Nephron (organoid): ENCODE measurements at regions not wholly inside any gene's neighbourhood (a gene's known extent, or its start where the extent isn't known, plus 50 kb on each side); places are given as distances from the start of the nearest gene placed in this dataset.

Experiments
- H3K27ac Mint-ChIP-seq, 3 experiments: 2 replicates each; pipeline ENCODE4 v1.8.0; 2020; ENCODE audit warnings: mixed read lengths in 3 of 3, mild to moderate bottlenecking in 2 of 3, moderate library complexity in 1 of 3
- H3K27me3 Mint-ChIP-seq: 2 replicates; pipeline ENCODE4 v1.8.0; 2021; ENCODE audit warnings: low read depth, mild to moderate bottlenecking, moderate library complexity, mixed read lengths
- H3K36me3 Mint-ChIP-seq: 2 replicates; pipeline ENCODE4 v1.8.0; 2020; ENCODE audit warnings: low read depth, mixed read lengths
- H3K4me1 Mint-ChIP-seq: 2 replicates; pipeline ENCODE4 v1.8.0; 2020; ENCODE audit warnings: mixed read lengths
- H3K4me3 Mint-ChIP-seq, 3 experiments: 2 replicates each; pipeline ENCODE4 v1.8.0; 2020; ENCODE audit warnings: mild to moderate bottlenecking in 3 of 3, mixed read lengths in 3 of 3, moderate library complexity in 2 of 3
- H3K9me3 Mint-ChIP-seq: 2 replicates; pipeline ENCODE4 v1.8.0; 2020; ENCODE audit warnings: mixed read lengths
- TF ChIP-seq, protein P1 (sequence below), 3 experiments: fragments of 200-600 bp; sonication (generic); IDR thresholded peaks; one replicate each; pipeline ENCODE4 v1.5.0; 2021; ENCODE audit warnings: antibody characterized with exemption in 3 of 3; ENCODE audit not compliant: unreplicated experiment in 3 of 3

DNA sequence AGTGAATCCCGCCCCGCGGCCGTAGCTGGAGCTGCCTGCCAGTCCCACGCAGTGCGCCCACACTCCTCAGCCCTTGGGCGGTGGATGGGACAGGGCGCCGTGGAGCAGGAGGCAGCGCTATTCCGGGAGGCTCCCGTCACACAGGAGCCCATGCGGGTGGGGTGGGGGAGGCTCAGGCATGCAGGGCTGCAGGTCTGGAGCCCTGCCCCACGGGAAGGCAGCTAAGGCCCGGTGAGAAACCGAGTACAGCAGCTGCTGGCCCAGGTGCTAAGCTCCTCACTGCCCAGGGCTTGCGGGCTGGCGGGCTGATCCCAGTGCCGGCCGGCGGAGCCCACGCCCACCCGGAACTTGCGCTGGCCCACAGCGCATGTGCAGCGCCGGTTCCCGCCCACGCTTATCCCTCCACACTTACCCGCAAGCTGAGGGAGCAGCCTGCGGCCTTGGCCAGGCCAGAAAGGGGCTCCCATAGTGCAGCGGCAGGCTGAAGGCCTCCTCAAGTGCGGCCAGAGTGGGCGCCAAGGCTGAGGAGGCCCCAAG is 1152.8 kb upstream of the CELF4 start:
- peaks cover 3% of the 10 kb centered on the region for H3K27me3 Mint-ChIP-seq
- no peaks in the 10 kb centered on the region for H3K9me3 Mint-ChIP-seq
- no peak overlapping the region for H3K27ac Mint-ChIP-seq
- TF ChIP-seq, protein P1, sequence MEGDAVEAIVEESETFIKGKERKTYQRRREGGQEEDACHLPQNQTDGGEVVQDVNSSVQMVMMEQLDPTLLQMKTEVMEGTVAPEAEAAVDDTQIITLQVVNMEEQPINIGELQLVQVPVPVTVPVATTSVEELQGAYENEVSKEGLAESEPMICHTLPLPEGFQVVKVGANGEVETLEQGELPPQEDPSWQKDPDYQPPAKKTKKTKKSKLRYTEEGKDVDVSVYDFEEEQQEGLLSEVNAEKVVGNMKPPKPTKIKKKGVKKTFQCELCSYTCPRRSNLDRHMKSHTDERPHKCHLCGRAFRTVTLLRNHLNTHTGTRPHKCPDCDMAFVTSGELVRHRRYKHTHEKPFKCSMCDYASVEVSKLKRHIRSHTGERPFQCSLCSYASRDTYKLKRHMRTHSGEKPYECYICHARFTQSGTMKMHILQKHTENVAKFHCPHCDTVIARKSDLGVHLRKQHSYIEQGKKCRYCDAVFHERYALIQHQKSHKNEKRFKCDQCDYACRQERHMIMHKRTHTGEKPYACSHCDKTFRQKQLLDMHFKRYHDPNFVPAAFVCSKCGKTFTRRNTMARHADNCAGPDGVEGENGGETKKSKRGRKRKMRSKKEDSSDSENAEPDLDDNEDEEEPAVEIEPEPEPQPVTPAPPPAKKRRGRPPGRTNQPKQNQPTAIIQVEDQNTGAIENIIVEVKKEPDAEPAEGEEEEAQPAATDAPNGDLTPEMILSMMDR (IDR thresholded peaks at IDR 0.05; ENCODE audit: unreplicated experiment in 3 of 3): no peak
- H3K4me3 Mint-ChIP-seq: no peak overlapping the region
- H3K4me1 Mint-ChIP-seq: no peaks in the 10 kb centered on the region
- no peaks in the 10 kb centered on the region for H3K36me3 Mint-ChIP-seq

DNA sequence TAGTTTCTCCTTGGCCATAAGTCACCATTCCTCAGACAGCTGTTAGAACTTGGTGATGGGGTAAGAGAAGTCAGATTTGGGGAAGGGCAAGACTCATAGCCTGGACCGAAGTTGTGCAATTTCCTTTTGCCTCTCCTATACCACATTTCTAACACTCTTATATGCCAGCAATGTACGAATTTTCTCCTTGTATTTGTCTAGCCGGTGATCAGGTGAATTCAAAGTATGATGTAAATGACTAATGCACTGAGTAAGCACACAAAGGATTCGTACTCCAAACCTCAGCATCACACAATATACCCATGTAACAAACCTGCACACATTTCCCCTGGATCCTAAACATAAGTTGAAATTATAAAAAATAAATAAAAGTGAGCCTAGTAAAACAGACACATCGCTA is 1143.5 kb upstream of the CELF4 start:
- no peaks in the 10 kb centered on the region for H3K9me3 Mint-ChIP-seq
- TF ChIP-seq, protein P1 (IDR thresholded peaks at IDR 0.05; ENCODE audit: unreplicated experiment in 3 of 3): no peak
- H3K36me3 Mint-ChIP-seq: no peaks in the 10 kb centered on the region
- no peak overlapping the region for H3K27ac Mint-ChIP-seq
- H3K27me3 Mint-ChIP-seq: no peaks in the 10 kb centered on the region
- no peak overlapping the region for H3K4me3 Mint-ChIP-seq
- H3K4me1 Mint-ChIP-seq: peaks cover 5% of the 10 kb centered on the region

DNA sequence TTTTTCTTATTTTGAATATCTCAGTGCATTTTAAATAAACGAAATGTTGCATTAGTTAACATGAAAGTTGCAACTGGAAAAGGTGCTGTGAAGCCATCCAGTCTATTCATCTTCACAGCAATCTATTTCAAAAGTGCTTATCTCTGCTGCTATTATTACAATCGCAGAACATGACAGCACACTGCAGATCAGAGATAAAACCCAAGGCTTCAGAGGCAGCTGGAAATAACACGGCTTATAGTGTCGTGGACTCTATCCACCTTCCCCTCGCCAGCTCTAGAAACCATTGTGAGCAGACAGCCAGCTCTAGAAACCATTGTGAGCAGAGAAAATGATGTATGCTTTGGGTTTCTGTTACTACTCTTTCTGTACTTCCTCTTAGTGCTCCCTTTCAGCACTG is 1140.8 kb upstream of the CELF4 start:
- Mint-ChIP-seq H3K4me3 (no peak overlapping the region), H3K36me3 (no peaks in the 10 kb centered on the region), H3K27me3 (no peaks in the 10 kb centered on the region), H3K9me3 (peaks cover 3% of the 10 kb centered on the region), H3K27ac (no peak overlapping the region), H3K4me1 (peaks cover 5% of the 10 kb centered on the region)
- TF ChIP-seq, protein P1 (IDR thresholded peaks at IDR 0.05; ENCODE audit: unreplicated experiment in 3 of 3): no peak

DNA sequence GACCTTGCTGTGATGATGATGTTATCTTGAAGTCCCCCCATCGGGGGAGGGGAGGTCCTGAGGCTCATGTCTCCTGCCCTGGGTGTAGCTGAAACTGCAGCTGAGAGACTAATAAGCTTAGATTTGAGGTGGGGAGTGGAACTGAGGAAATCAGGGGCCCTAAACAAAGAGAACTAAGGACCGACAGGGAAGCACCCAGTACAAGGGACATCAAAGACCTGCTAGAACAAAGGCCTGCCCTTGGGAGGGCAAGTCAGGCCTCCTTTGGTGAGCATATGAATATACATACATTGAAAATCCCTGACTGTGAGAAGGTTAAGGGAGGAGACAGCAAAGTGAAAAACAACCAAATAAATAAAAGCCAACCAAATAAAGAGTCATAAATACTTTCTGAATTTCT is 1132.5 kb upstream of the CELF4 start:
- no peak overlapping the region for H3K27ac Mint-ChIP-seq
- TF ChIP-seq, protein P1 (IDR thresholded peaks at IDR 0.05; ENCODE audit: unreplicated experiment in 3 of 3): no peak
- no peaks in the 10 kb centered on the region for H3K9me3 Mint-ChIP-seq
- no peak overlapping the region for H3K4me3 Mint-ChIP-seq
- H3K4me1 Mint-ChIP-seq: no peaks in the 10 kb centered on the region
- H3K36me3 Mint-ChIP-seq: no peaks in the 10 kb centered on the region
- H3K27me3 Mint-ChIP-seq: no peaks in the 10 kb centered on the region

GRCh38 chr18:38695559-38696280 is 1130.1 kb upstream of the CELF4 start:
- Mint-ChIP-seq H3K9me3 (no peaks in the 10 kb centered on the region), H3K36me3 (no peaks in the 10 kb centered on the region), H3K27ac (no peak overlapping the region), H3K27me3 (no peaks in the 10 kb centered on the region), H3K4me3 (no peak overlapping the region), H3K4me1 (no peaks in the 10 kb centered on the region)
- TF ChIP-seq, protein P1 (IDR thresholded peaks at IDR 0.05; ENCODE audit: unreplicated experiment in 3 of 3): no peak

DNA sequence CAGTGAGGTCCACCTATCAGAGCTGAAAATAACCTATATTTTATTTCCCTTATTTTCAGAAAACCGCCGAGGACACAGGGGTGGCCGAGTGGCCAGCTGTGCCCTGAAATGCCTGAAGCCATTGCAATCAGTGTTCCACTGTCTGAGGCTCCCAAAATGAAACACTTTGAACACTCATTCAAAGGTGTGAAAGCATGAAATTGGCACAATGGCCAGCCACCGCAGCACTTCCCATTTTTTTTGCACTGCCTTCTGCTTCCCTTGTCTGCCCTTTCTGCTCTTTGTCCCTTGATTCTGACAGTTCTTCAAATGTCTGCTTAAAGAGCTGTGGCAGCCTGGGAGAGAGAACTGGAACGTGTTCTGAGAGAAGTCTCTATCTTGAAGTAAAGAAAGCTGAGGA is 1127.5 kb upstream of the CELF4 start:
- Mint-ChIP-seq H3K36me3 (no peaks in the 10 kb centered on the region), H3K4me1 (no peaks in the 10 kb centered on the region), H3K9me3 (no peaks in the 10 kb centered on the region), H3K4me3 (no peak overlapping the region), H3K27me3 (no peaks in the 10 kb centered on the region), H3K27ac (no peak overlapping the region)
- TF ChIP-seq, protein P1 (IDR thresholded peaks at IDR 0.05; ENCODE audit: unreplicated experiment in 3 of 3): no peak
